NCI-H510A (cell line): ENCODE measurements at regions not wholly inside any gene's neighbourhood (a gene's known extent, or its start where the extent isn't known, plus 50 kb on each side); places are given as distances from the start of the nearest gene placed in this dataset.

Experiments
- DNase-seq: peaks from one replicate; lab custom pipeline; 2025; lab: John Stamatoyannopoulos, UW

GRCh38 chr6:159099961-159100360, 55.2 kb upstream of the TAGAP start:
- DNase-seq, result no peak

- DNase-seq, result no peak
These were observed 54.5 kb upstream of the TAGAP start for GRCh38 chr6:159099276-159099675.

GRCh38 chr6:159098636-159099106, 53.9 kb upstream of the TAGAP start:
- DNase-seq, result no peak

- no peak for DNase-seq
These were observed 52.5 kb upstream of the TAGAP start for GRCh38 chr6:159097256-159097655.

- DNase-seq, result no peak
These were observed 50.8 kb upstream of the TAGAP start for GRCh38 chr6:159095616-159096015.

DNA sequence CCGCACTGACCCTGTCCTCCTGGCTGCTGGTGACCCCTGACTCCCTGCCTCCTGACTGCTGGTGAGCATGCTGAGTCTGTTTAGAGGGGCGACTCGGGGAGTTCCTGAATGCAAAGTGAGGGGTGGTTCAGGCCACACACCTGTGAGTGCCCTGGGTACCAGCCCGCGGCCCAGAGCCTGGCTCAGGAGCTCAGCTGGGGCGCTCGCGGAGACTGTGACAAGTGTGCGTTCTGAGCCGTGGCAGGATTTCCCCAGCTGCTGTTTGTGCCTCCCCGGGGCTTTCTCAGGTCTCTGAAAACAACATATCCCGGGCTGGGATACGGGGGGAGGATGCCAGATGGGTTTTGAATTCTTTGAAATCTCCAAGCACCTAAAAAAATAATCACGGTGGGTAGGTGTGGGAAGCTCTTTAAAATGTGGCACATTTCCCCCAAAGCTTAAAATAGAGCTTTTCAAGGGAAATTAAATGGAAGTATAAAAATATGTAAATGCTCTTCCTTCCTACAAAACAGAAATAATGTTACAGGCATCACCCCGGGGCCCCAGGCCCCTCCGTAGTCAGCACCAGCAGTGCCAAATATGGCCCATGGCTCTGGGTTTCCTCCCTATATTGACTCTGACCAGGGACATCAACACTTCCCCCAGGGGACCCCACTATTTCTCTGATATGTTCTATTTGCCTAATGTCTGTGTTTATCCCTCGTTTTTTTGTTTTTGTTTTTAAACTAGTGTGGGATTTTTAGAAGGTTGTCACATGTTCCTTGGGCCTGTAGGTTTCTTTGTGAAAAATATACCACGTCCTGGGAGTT, 49.9 kb upstream of the TAGAP start:
- no peak for DNase-seq
